ENCODE measurements at regions not wholly inside any gene's neighbourhood (a gene's known extent, or its start where the extent isn't known, plus 50 kb on each side); places are given as distances from the start of the nearest gene placed in this dataset.

DNA sequence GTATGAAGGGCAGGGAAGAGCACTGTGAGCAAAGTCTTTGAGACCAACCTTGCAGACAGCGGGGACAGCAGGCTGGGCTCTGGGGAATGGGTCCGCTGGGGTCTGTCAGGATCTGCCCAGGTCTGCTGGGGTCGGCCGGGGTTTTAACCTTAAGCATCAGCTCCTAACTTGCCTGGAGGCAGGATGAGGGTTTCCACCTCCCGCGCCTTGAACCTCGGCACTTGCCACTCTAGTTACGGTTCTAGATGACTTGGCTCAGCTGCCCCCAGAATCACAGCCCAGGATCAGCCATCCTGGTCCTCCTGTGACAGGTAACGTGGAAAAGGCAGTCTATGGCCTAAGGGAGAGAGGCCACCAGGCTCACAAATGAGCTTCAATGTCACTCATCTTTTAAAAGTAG, 50.4 kb upstream of the CACUL1 start:
- Histone ChIP-seq H3K27ac (no peak overlapping the region), H3K36me3 (replicated peaks in 1 of 2) (no peaks in the 10 kb centered on the region), H3K4me1 (replicated peaks in 1 of 2) (peaks cover 11 to 18% of the 10 kb centered on the region in 2 donors), H3K4me3 (no peak overlapping the region), H3K27me3 (no peaks in the 10 kb centered on the region), H3K9me3 (replicated peaks in 1 of 3) (no peaks in the 10 kb centered on the region)
- TF ChIP-seq, protein P1, sequence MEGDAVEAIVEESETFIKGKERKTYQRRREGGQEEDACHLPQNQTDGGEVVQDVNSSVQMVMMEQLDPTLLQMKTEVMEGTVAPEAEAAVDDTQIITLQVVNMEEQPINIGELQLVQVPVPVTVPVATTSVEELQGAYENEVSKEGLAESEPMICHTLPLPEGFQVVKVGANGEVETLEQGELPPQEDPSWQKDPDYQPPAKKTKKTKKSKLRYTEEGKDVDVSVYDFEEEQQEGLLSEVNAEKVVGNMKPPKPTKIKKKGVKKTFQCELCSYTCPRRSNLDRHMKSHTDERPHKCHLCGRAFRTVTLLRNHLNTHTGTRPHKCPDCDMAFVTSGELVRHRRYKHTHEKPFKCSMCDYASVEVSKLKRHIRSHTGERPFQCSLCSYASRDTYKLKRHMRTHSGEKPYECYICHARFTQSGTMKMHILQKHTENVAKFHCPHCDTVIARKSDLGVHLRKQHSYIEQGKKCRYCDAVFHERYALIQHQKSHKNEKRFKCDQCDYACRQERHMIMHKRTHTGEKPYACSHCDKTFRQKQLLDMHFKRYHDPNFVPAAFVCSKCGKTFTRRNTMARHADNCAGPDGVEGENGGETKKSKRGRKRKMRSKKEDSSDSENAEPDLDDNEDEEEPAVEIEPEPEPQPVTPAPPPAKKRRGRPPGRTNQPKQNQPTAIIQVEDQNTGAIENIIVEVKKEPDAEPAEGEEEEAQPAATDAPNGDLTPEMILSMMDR (IDR thresholded peaks at IDR 0.05), result no peak
- TF ChIP-seq POLR2A (IDR thresholded peaks at IDR 0.05), result no peak
- DNase-seq, result no peak
- WGBS, 4 donors, result 93 to 99% (median 96%) methylated on average over 9 of the region's 9 CpGs
- intact Hi-C loops (cut with DNase I), result no loop called here

DNA sequence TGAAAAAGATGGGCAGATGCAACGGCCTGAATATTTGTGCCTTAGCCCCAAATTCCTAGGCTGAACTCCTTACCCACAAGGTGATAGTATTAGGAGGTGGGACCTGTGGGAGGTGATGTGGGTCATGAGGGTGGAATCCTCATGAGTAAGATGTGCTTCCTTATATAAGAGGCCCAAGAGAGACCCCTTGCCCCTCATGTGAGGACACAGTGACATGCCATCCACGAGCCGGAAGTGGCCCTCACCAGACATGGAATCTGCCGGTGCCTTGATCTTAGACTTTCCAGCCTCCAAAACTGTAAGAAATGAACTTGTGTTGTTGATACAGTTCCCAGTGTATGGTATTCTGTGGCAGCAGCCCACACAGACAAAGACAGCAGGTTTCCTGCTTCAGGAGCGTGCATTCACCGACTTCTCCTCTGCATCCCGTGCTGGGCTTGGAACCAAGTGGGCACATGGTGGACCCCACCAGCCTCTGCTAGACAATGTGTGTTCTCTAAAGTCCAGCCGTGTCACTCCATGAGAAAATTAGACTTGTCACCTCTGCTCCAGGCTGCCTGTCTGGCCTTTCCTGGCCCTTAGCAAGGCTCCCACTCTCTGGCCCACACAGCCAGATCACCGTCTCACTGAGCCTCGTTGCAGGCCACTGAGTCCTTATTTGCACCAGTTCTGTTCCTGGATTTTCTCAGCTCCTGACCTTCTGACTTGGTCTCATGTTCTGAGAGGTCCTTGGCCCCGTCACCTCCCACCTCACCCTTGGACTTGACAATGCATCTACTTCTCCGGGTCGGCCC, 52.9 kb upstream of the CACUL1 start:
- peaks cover 11 to 18% of the 10 kb centered on the region in 2 donors for H3K4me1 ChIP-seq (replicated peaks in 1 of 2)
- no peaks in the 10 kb centered on the region for H3K36me3 ChIP-seq (replicated peaks in 1 of 2)
- no peak overlapping the region for H3K27ac ChIP-seq
- H3K9me3 ChIP-seq (replicated peaks in 1 of 3), result no peaks in the 10 kb centered on the region
- no peak for DNase-seq
- 80 to 87% (median 82%) methylated on average over 12 to 13 of the region's 13 CpGs for WGBS, 4 donors
- H3K27me3 ChIP-seq, result no peaks in the 10 kb centered on the region
- no peak overlapping the region for H3K4me3 ChIP-seq
- TF ChIP-seq, protein P1 (IDR thresholded peaks at IDR 0.05), result no peak
- no peak for TF ChIP-seq POLR2A (IDR thresholded peaks at IDR 0.05)
- intact Hi-C loops (cut with DNase I), result no loop called here

DNA sequence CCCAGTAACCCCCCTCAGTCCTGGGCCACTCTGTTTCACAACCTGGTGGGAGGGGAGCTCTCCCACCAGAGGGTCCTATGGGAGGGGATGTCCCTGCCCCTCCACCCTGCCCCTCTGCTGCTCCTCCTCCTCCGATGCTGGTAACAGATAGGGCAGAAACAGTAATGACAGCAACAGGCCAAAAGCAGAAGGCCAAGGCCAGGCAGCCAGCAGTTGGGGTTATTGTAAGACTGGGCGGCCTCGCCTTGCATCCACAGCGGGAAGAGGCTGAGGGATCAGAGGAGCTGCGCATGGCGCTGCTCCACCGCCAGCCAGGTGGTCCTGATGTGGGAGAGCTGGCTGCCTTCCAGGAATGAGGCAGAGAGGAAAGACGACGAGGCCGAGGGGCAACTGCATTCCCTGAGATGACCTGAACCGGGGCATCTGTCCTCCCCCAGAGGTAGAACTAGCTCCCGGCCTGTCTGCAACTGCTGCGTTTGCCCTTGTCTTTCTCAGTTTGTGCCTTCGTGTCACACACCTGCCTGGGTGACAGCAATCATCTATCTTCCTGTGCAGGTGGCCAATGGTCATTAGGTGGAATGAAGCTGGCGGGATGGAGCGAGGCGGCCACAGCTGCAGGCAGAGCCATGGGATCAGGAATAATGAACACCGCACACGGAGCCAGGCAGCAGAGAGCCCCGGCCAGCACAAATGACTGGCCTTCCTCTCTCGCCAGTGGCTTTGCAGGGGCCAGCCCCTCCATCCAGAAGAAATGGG, 54.0 kb upstream of the CACUL1 start:
- WGBS, 4 donors, result 72 to 88% (median 80%) methylated on average over 14 to 21 of the region's 21 CpGs
- peak in 4 of 7 donors; percentile 34 to 52 (median 51) for DNase-seq
- intact Hi-C loops (cut with DNase I), result no loop called here
- Histone ChIP-seq H3K27me3 (no peaks in the 10 kb centered on the region), H3K9me3 (replicated peaks in 1 of 3) (no peaks in the 10 kb centered on the region), H3K27ac (no peak overlapping the region), H3K36me3 (replicated peaks in 1 of 2) (no peaks in the 10 kb centered on the region), H3K4me1 (replicated peaks in 1 of 2) (peaks cover 11 to 17% of the 10 kb centered on the region in 2 donors), H3K4me3 (no peak overlapping the region)
- no peak for TF ChIP-seq POLR2A (IDR thresholded peaks at IDR 0.05)
- TF ChIP-seq, protein P1 (IDR thresholded peaks at IDR 0.05), result no peak

DNA sequence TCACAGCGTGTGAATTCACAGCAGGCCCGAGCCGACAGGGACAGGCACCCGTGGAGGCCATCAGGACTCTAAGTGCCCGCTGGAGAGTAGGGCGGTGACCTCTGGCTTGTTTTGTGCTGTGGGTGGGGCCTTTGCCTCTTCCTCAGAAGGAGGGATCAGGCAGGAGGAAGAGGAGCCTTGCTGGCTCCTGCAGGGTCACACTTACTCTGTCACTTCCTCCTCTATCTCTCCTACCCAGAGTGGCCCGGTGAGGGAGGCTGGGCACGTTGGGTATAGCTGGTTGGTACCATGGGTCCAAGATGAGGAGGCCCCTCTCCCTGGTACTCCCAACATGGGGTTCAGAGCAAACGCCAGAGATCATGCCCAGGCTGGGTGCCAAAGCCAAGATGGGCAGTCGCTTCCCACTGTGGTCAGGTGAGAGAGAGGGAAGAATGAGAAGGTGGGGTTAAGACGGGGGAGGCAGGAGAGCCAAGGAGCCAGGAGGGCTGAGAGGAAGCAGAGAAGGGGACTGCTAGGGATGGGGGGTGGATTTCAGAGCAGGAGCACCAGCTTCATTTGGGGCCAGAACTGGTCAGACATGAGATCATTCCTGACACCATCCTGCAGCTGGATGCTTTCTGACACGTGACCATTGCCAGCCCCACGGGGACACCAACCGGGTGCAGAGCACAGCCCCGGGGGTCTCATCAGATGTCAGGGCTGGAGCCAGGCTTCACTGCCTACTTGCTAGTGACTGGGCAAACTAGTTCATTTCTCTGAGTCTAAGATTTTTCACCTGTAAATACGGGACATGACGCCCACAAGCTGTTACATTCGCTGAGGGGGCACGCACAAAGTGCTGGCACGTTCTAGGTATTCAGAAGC, 54.8 kb upstream of the CACUL1 start:
- WGBS, 4 donors, result 80 to 90% (median 82%) methylated on average over 9 to 20 of the region's 20 CpGs
- Histone ChIP-seq H3K4me3 (no peak overlapping the region), H3K9me3 (replicated peaks in 1 of 3) (no peaks in the 10 kb centered on the region), H3K36me3 (replicated peaks in 1 of 2) (no peaks in the 10 kb centered on the region), H3K27ac (no peak overlapping the region), H3K4me1 (replicated peaks in 1 of 2) (peaks cover 11 to 13% of the 10 kb centered on the region in 2 donors), H3K27me3 (no peaks in the 10 kb centered on the region)
- TF ChIP-seq POLR2A (IDR thresholded peaks at IDR 0.05), result no peak
- TF ChIP-seq, protein P1 (IDR thresholded peaks at IDR 0.05), result no peak
- intact Hi-C loops (cut with DNase I), result no loop called here
- peak in 1 of 7 donors; percentile 21 for DNase-seq

All from adrenal gland (tissue), 9 donors.